CD8-positive, alpha-beta memory T cell (primary cell): ENCODE measurements at regions not wholly inside any gene's neighbourhood (a gene's known extent, or its start where the extent isn't known, plus 50 kb on each side); places are given as distances from the start of the nearest gene placed in this dataset.

Experiments
- CTCF ChIA-PET: fragments of 350-600 bp; sonication (Branson Sonifier 250); formaldehyde crosslinking; loops from one replicate; lab custom pipeline; 2021; ENCODE audit warnings: antibody characterized with exemption; lab: Charles Lee
- POLR2A ChIA-PET: fragments of 350-600 bp; sonication (Branson Sonifier 250); formaldehyde crosslinking; loops from one replicate; lab custom pipeline; 2021; ENCODE audit warnings: antibody characterized with exemption; lab: Charles Lee
- DNase-seq, 5 donors: peaks; one replicate each; pipeline versions ENCODE4 v3.0.0 to v3.0.0-alpha.2; 2020 to 2022; ENCODE audit warnings: mixed read lengths in 1 of 5
- H3K27ac ChIP-seq: one replicate; pipeline ENCODE4 v1.7.0; 2013; ENCODE audit warnings: low read depth, mild to moderate bottlenecking, low read length, moderate library complexity
- H3K27me3 ChIP-seq: 2 replicates; pipeline ENCODE4 v1.7.0; 2013; ENCODE audit warnings: low read length, mild to moderate bottlenecking; ENCODE audit not compliant: insufficient read depth, poor library complexity, severe bottlenecking
- H3K36me3 ChIP-seq: 2 replicates; pipeline ENCODE4 v1.7.0; 2013; ENCODE audit warnings: mild to moderate bottlenecking, low read length, moderate library complexity; ENCODE audit not compliant: insufficient read depth
- H3K4me1 ChIP-seq: 2 replicates; pipeline ENCODE4 v1.7.0; 2013; ENCODE audit warnings: mild to moderate bottlenecking, low read length, moderate library complexity; ENCODE audit not compliant: insufficient read depth
- H3K4me3 ChIP-seq: 2 replicates; pipeline ENCODE4 v1.7.0; 2013; ENCODE audit warnings: mild to moderate bottlenecking, low read length
- H3K9me3 ChIP-seq: 2 replicates; pipeline ENCODE4 v1.7.0; 2013; ENCODE audit warnings: mild to moderate bottlenecking, low read length
- H3K27ac Mint-ChIP-seq, 8 donors: one replicate each; pipeline ENCODE4 v1.8.0; 2020 to 2021; ENCODE audit warnings: mixed read lengths in 8 of 8, mild to moderate bottlenecking in 6 of 8, inconsistent platforms in 3 of 8, moderate library complexity in 3 of 8
- H3K27me3 Mint-ChIP-seq, 2 donors: one replicate each; pipeline ENCODE4 v1.8.0; 2020 to 2021; ENCODE audit warnings: mixed read lengths in 2 of 2, mild to moderate bottlenecking in 1 of 2, moderate library complexity in 1 of 2
- H3K36me3 Mint-ChIP-seq, 3 donors: one replicate each; pipeline ENCODE4 v1.8.0; 2020 to 2021; ENCODE audit warnings: mixed read lengths in 3 of 3, inconsistent platforms in 1 of 3, mild to moderate bottlenecking in 1 of 3
- H3K4me1 Mint-ChIP-seq, 3 donors: one replicate each; pipeline ENCODE4 v1.8.0; 2020 to 2021; ENCODE audit warnings: mixed read lengths in 3 of 3, inconsistent platforms in 1 of 3, mild to moderate bottlenecking in 1 of 3
- H3K4me3 Mint-ChIP-seq, 7 donors: one replicate each; pipeline ENCODE4 v1.8.0; 2020 to 2021; ENCODE audit warnings: mixed read lengths in 7 of 7, mild to moderate bottlenecking in 6 of 7, moderate library complexity in 4 of 7, inconsistent platforms in 2 of 7
- H3K9me3 Mint-ChIP-seq, 5 donors: one replicate each; pipeline ENCODE4 v1.8.0; 2020 to 2022; ENCODE audit warnings: mixed read lengths in 5 of 5, mild to moderate bottlenecking in 3 of 5, moderate library complexity in 2 of 5, inconsistent platforms in 1 of 5

- H3K4me1 Mint-ChIP-seq, result no peaks in the 10 kb centered on the region
- no peaks in the 10 kb centered on the region for H3K36me3 Mint-ChIP-seq
- Histone ChIP-seq H3K4me3 (no peak overlapping the region), H3K27me3 (no peaks in the 10 kb centered on the region), H3K9me3 (no peaks in the 10 kb centered on the region), H3K4me1 (no peaks in the 10 kb centered on the region), H3K36me3 (no peaks in the 10 kb centered on the region), H3K27ac (no peak overlapping the region)
- no peak overlapping the region for H3K4me3 Mint-ChIP-seq
- ChIA-PET CTCF (no interaction called here), POLR2A (no interaction called here)
- H3K27me3 Mint-ChIP-seq, result no peaks in the 10 kb centered on the region
- DNase-seq, result no peak
- H3K9me3 Mint-ChIP-seq, result peaks cover 0 to 5% (median 0%) of the 10 kb centered on the region in 5 donors
- no peak overlapping the region for H3K27ac Mint-ChIP-seq
Measured at GRCh38 chr13:92938486-92939020, 288.1 kb upstream of the GPC6 start.

DNA sequence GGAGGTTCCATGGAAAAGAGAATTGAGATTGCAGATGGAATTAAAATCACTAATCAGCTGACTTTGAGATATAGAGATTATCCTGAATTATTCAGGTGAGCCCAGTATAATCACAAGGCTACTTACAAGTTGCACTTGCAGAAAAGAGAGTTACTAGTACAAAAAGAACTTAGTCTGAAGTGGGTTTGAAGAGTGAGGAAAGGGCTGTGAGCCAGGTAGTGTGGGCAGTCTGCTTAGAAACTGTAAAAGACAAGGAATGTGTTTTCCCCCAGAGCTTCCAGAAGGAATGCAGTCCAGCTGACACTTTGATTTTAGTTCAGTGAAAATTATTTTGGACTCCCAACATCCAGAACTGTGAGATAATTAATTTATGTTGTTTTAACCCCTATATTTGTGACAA, 285.4 kb upstream of the GPC6 start:
- DNase-seq, result no peak
- Mint-ChIP-seq H3K27me3 (no peaks in the 10 kb centered on the region), H3K27ac (no peak overlapping the region), H3K4me3 (no peak overlapping the region), H3K36me3 (no peaks in the 10 kb centered on the region), H3K4me1 (no peaks in the 10 kb centered on the region), H3K9me3 (peaks cover 0 to 9% (median 0%) of the 10 kb centered on the region in 5 donors)
- Histone ChIP-seq H3K27me3 (no peaks in the 10 kb centered on the region), H3K4me3 (no peak overlapping the region), H3K36me3 (no peaks in the 10 kb centered on the region), H3K9me3 (no peaks in the 10 kb centered on the region), H3K27ac (no peak overlapping the region), H3K4me1 (no peaks in the 10 kb centered on the region)
- ChIA-PET CTCF (no interaction called here), POLR2A (no interaction called here)

GRCh38 chr13:92947770-92948434, 278.7 kb upstream of the GPC6 start:
- Histone ChIP-seq H3K4me3 (no peak overlapping the region), H3K4me1 (no peaks in the 10 kb centered on the region), H3K27ac (no peak overlapping the region), H3K27me3 (no peaks in the 10 kb centered on the region), H3K36me3 (no peaks in the 10 kb centered on the region), H3K9me3 (no peaks in the 10 kb centered on the region)
- H3K9me3 Mint-ChIP-seq, result peaks cover 0 to 4% (median 2%) of the 10 kb centered on the region in 5 donors
- H3K4me1 Mint-ChIP-seq, result no peaks in the 10 kb centered on the region
- no peak overlapping the region for H3K4me3 Mint-ChIP-seq
- no peak overlapping the region for H3K27ac Mint-ChIP-seq
- POLR2A ChIA-PET, result no interaction called here
- DNase-seq, result no peak
- no peaks in the 10 kb centered on the region for H3K36me3 Mint-ChIP-seq
- H3K27me3 Mint-ChIP-seq, result no peaks in the 10 kb centered on the region
- CTCF ChIA-PET, result no interaction called here

GRCh38 chr13:92950771-92951170, 275.8 kb upstream of the GPC6 start:
- ChIA-PET POLR2A (no interaction called here), CTCF (no interaction called here)
- Mint-ChIP-seq H3K27me3 (no peaks in the 10 kb centered on the region), H3K9me3 (peaks cover 0 to 7% (median 0%) of the 10 kb centered on the region in 5 donors), H3K4me1 (no peaks in the 10 kb centered on the region), H3K36me3 (no peaks in the 10 kb centered on the region), H3K4me3 (no peak overlapping the region), H3K27ac (no peak overlapping the region)
- Histone ChIP-seq H3K27me3 (no peaks in the 10 kb centered on the region), H3K4me3 (no peak overlapping the region), H3K36me3 (no peaks in the 10 kb centered on the region), H3K27ac (no peak overlapping the region), H3K4me1 (no peaks in the 10 kb centered on the region), H3K9me3 (no peaks in the 10 kb centered on the region)
- no peak for DNase-seq

DNA sequence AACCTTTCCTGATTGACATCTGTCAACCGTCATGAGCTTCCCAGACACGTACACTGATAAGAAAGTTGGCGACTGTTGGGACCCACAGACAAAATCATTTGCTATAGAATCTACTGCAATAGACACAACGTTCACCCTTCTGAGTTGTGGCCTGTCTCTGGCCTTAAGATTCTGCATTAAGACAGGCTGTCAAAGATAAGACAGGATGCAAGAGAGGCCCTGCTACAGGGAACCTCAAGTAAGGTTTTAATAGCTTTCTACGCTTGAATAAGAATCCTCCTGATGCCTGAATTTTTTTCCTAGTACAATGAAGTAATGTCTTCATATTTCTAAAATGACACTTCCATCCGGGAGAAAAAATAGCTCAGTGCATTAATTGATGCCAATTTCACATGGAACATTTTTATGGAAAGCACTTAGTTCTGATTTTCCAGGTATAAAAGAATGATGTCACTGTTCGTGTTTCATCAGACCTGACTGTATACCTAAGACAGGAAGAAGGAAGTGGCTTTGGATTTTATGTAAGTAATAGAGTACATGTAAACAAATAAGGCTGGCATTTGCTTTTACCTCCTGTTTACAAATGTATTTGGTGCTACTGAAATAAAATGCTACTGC, 275.2 kb upstream of the GPC6 start:
- Histone ChIP-seq H3K4me3 (no peak overlapping the region), H3K27ac (no peak overlapping the region), H3K9me3 (no peaks in the 10 kb centered on the region), H3K27me3 (no peaks in the 10 kb centered on the region), H3K36me3 (no peaks in the 10 kb centered on the region), H3K4me1 (no peaks in the 10 kb centered on the region)
- no peaks in the 10 kb centered on the region for H3K4me1 Mint-ChIP-seq
- peaks cover 0 to 7% (median 0%) of the 10 kb centered on the region in 5 donors for H3K9me3 Mint-ChIP-seq
- no peak overlapping the region for H3K4me3 Mint-ChIP-seq
- no peak for DNase-seq
- H3K36me3 Mint-ChIP-seq, result no peaks in the 10 kb centered on the region
- CTCF ChIA-PET, result no interaction called here
- POLR2A ChIA-PET, result no interaction called here
- no peak overlapping the region for H3K27ac Mint-ChIP-seq
- H3K27me3 Mint-ChIP-seq, result no peaks in the 10 kb centered on the region

DNA sequence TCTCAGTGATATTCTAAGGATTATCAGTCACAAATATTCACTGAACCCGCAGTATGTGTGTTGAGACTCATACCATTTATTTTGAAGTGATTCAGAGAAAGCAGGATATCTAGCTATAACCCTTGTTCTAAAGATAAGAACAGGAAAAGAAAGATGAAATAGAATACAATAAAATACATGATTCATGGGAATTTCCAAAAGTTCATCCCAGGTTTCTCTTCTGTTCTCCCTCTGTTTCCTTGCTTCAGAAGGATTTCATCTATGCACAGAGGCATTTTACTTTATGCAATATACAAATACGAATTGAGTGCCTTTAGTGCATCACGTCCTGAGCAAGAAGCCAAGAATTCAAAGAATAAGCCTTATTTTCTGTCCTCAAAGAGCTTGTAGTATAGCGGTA, 274.4 kb upstream of the GPC6 start:
- H3K36me3 ChIP-seq, result no peaks in the 10 kb centered on the region
- Mint-ChIP-seq H3K27ac (no peak overlapping the region), H3K4me1 (no peaks in the 10 kb centered on the region), H3K9me3 (peaks cover 0 to 9% (median 0%) of the 10 kb centered on the region in 5 donors), H3K4me3 (no peak overlapping the region), H3K36me3 (no peaks in the 10 kb centered on the region), H3K27me3 (no peaks in the 10 kb centered on the region)
- DNase-seq, result no peak
- POLR2A ChIA-PET, result no interaction called here
- no peaks in the 10 kb centered on the region for H3K4me1 ChIP-seq
- H3K27ac ChIP-seq, result no peak overlapping the region
- no peak overlapping the region for H3K4me3 ChIP-seq
- CTCF ChIA-PET, result no interaction called here
- H3K27me3 ChIP-seq, result no peaks in the 10 kb centered on the region
- no peaks in the 10 kb centered on the region for H3K9me3 ChIP-seq

DNA sequence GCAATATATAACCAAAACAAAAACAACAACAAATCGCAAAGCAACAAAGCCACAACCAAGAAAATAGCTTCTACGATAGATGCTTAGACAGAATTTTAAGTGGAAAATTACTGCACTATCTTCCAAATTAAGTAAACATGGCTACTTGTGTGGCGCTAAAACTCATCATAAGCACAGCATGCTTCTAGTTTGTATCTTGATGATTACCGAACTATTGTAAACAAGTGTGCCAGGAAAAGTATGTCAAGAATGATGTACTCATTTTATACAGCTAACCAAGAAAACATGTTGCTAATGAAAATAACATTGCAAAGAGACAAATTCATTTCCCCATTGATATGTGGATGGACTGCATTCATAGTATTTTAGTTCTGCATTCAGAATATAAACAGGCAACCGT, 271.9 kb upstream of the GPC6 start:
- H3K4me1 Mint-ChIP-seq, result no peaks in the 10 kb centered on the region
- Histone ChIP-seq H3K27me3 (no peaks in the 10 kb centered on the region), H3K9me3 (no peaks in the 10 kb centered on the region), H3K4me3 (no peak overlapping the region), H3K27ac (no peak overlapping the region), H3K36me3 (no peaks in the 10 kb centered on the region), H3K4me1 (no peaks in the 10 kb centered on the region)
- H3K27ac Mint-ChIP-seq, result no peak overlapping the region
- ChIA-PET CTCF (interaction anchor here (0.8 kb wide), 1 partner anchor 31 kb away, joined by 3 read pairs; no protein-coding TSS in a partner anchor), POLR2A (no interaction called here)
- no peak overlapping the region for H3K4me3 Mint-ChIP-seq
- H3K36me3 Mint-ChIP-seq, result no peaks in the 10 kb centered on the region
- no peaks in the 10 kb centered on the region for H3K27me3 Mint-ChIP-seq
- DNase-seq, result no peak
- H3K9me3 Mint-ChIP-seq, result peaks cover 0 to 17% (median 0%) of the 10 kb centered on the region in 5 donors

DNA sequence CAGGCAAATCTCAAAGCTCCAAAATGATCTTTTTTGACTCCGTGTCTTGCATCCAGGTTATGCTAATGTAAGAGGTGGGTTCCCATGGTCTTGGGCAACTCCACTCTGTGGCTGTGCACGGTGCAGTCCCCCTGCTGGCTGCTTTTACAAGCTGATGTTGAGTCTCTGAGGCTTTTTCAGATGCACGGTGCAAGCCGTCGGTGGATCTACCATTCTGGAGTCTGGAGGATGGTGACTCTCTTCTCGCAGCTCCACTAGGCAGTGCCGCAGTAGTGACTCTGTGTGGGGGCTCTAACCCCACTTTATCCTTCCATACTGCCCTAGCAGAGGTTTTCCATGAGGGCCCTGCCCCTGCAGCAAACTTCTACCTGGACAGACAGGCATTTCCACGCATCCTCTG, 266.8 kb upstream of the GPC6 start:
- Histone ChIP-seq H3K4me3 (no peak overlapping the region), H3K27me3 (no peaks in the 10 kb centered on the region), H3K9me3 (no peaks in the 10 kb centered on the region), H3K27ac (no peak overlapping the region), H3K4me1 (no peaks in the 10 kb centered on the region), H3K36me3 (no peaks in the 10 kb centered on the region)
- H3K9me3 Mint-ChIP-seq, result peaks cover 2 to 16% (median 10%) of the 10 kb centered on the region in 5 donors
- POLR2A ChIA-PET, result no interaction called here
- no peaks in the 10 kb centered on the region for H3K4me1 Mint-ChIP-seq
- CTCF ChIA-PET, result no interaction called here
- no peaks in the 10 kb centered on the region for H3K27me3 Mint-ChIP-seq
- peaks cover 0 to 2% (median 0%) of the 10 kb centered on the region in 3 donors for H3K36me3 Mint-ChIP-seq
- H3K27ac Mint-ChIP-seq, result no peak overlapping the region
- no peak overlapping the region for H3K4me3 Mint-ChIP-seq
- DNase-seq, result no peak
